CD4-positive, alpha-beta memory T cell (primary cell): ENCODE measurements at regions not wholly inside any gene's neighbourhood (a gene's known extent, or its start where the extent isn't known, plus 50 kb on each side); places are given as distances from the start of the nearest gene placed in this dataset.
"Not testable (repeated sequence)": the region's sequence is repeated elsewhere in the genome, so short reads cannot be mapped to it uniquely, and the experiment has no call there.

Experiments
- CTCF ChIA-PET: fragments of 350-600 bp; sonication (Branson Sonifier 250); formaldehyde crosslinking; loops from one replicate; lab custom pipeline; 2021; ENCODE audit warnings: inconsistent platforms; ENCODE audit not compliant: partially characterized antibody; lab: Charles Lee
- POLR2A ChIA-PET: fragments of 350-600 bp; sonication (Branson Sonifier 250); formaldehyde crosslinking; loops from one replicate; lab custom pipeline; 2021; ENCODE audit not compliant: partially characterized antibody; lab: Charles Lee
- DNase-seq, 5 donors: peaks; one replicate each; pipeline versions ENCODE4 v3.0.0 to v3.0.0-alpha.2; 2020 to 2022; ENCODE audit warnings: mixed read lengths in 1 of 5
- H3K27ac ChIP-seq: one replicate; pipeline ENCODE4 v1.7.0; 2013; ENCODE audit warnings: low read depth, low read length
- H3K27me3 ChIP-seq: 2 replicates; pipeline ENCODE4 v1.7.0; 2013; ENCODE audit warnings: mild to moderate bottlenecking, low read length, moderate library complexity; ENCODE audit not compliant: insufficient read depth
- H3K36me3 ChIP-seq: 2 replicates; pipeline ENCODE4 v1.7.0; 2013; ENCODE audit warnings: mild to moderate bottlenecking, low read length, moderate library complexity; ENCODE audit not compliant: insufficient read depth
- H3K4me1 ChIP-seq: 2 replicates; pipeline ENCODE4 v1.7.0; 2013; ENCODE audit warnings: mild to moderate bottlenecking, low read length, moderate library complexity; ENCODE audit not compliant: insufficient read depth
- H3K4me3 ChIP-seq, 2 donors: one replicate each; pipeline ENCODE4 v1.7.0; 2013; ENCODE audit warnings: low read length in 2 of 2, mild to moderate bottlenecking in 1 of 2
- H3K9me3 ChIP-seq, 2 donors: one replicate each; pipeline ENCODE4 v1.7.0; 2013; ENCODE audit warnings: low read length in 2 of 2, control low read depth in 1 of 2; ENCODE audit not compliant: control insufficient read depth in 1 of 2
- H3K27ac Mint-ChIP-seq, 7 donors: one replicate each; pipeline ENCODE4 v1.8.0; 2020 to 2021; ENCODE audit warnings: mixed read lengths in 7 of 7, mild to moderate bottlenecking in 6 of 7, inconsistent platforms in 3 of 7, moderate library complexity in 3 of 7
- H3K27me3 Mint-ChIP-seq, 2 donors: one replicate each; pipeline ENCODE4 v1.8.0; 2020 to 2021; ENCODE audit warnings: mixed read lengths in 2 of 2
- H3K36me3 Mint-ChIP-seq, 2 donors: one replicate each; pipeline ENCODE4 v1.8.0; 2020 to 2021; ENCODE audit warnings: mixed read lengths in 2 of 2, inconsistent platforms in 1 of 2, mild to moderate bottlenecking in 1 of 2
- H3K4me1 Mint-ChIP-seq, 4 donors: one replicate each; pipeline ENCODE4 v1.8.0; 2020 to 2021; ENCODE audit warnings: mixed read lengths in 4 of 4, mild to moderate bottlenecking in 1 of 4
- H3K4me3 Mint-ChIP-seq, 8 donors: one replicate each; pipeline ENCODE4 v1.8.0; 2020 to 2021; ENCODE audit warnings: mixed read lengths in 8 of 8, mild to moderate bottlenecking in 7 of 8, moderate library complexity in 6 of 8, inconsistent platforms in 3 of 8
- H3K9me3 Mint-ChIP-seq, 8 donors: one replicate each; pipeline ENCODE4 v1.8.0; 2020 to 2021; ENCODE audit warnings: mixed read lengths in 8 of 8, mild to moderate bottlenecking in 5 of 8, inconsistent platforms in 3 of 8, moderate library complexity in 1 of 8
- intact Hi-C: fragments of 100-400 bp; cut with micrococcal nuclease; formaldehyde crosslinking; loops from one replicate; pipeline ENCODE4 v1.15.1; 2023

- H3K9me3 ChIP-seq, H3K4me3 Mint-ChIP-seq, intact Hi-C loops, H3K9me3 Mint-ChIP-seq, H3K4me3 ChIP-seq, H3K27me3 Mint-ChIP-seq, CTCF ChIA-PET, H3K27ac ChIP-seq, H3K4me1 Mint-ChIP-seq, DNase-seq, H3K4me1 ChIP-seq, H3K36me3 Mint-ChIP-seq, H3K27me3 ChIP-seq, H3K36me3 ChIP-seq, POLR2A ChIA-PET, H3K27ac Mint-ChIP-seq: not testable (repeated sequence)
These were observed 471.4 kb downstream of the SIPA1L2 start for GRCh38 chr1:232158558-232158957.

GRCh38 chr1:232156070-232156469, 473.9 kb downstream of the SIPA1L2 start:
- CTCF ChIA-PET, H3K36me3 Mint-ChIP-seq, DNase-seq, H3K4me1 Mint-ChIP-seq, H3K27me3 Mint-ChIP-seq, H3K27me3 ChIP-seq, H3K9me3 Mint-ChIP-seq, H3K9me3 ChIP-seq, H3K4me3 Mint-ChIP-seq, POLR2A ChIA-PET, H3K36me3 ChIP-seq, H3K4me3 ChIP-seq, H3K4me1 ChIP-seq, intact Hi-C loops, H3K27ac ChIP-seq: not testable (repeated sequence)
- peak overlapping the region in 1 of 7 donors; percentile 7 for H3K27ac Mint-ChIP-seq

- ChIA-PET POLR2A (no interaction called here), CTCF (no interaction called here)
- H3K27me3 ChIP-seq, result no peaks in the 10 kb centered on the region
- Mint-ChIP-seq H3K36me3 (no peaks in the 10 kb centered on the region), H3K9me3 (peaks cover 0 to 8% (median 2%) of the 10 kb centered on the region in 8 donors), H3K27ac (no peak overlapping the region), H3K27me3 (peaks cover 3 to 5% of the 10 kb centered on the region in 2 donors), H3K4me3 (no peak overlapping the region), H3K4me1 (no peaks in the 10 kb centered on the region)
- H3K9me3 ChIP-seq, result no peaks in the 10 kb centered on the region
- H3K36me3 ChIP-seq, result no peaks in the 10 kb centered on the region
- no peaks in the 10 kb centered on the region for H3K4me1 ChIP-seq
- no peak for DNase-seq
- no peak overlapping the region for H3K27ac ChIP-seq
- intact Hi-C loops, result no loop called here
- no peak overlapping the region for H3K4me3 ChIP-seq
These were observed 476.3 kb downstream of the SIPA1L2 start for GRCh38 chr1:232153652-232154051.

GRCh38 chr1:232150770-232151548, 479.0 kb downstream of the SIPA1L2 start:
- ChIA-PET POLR2A (no interaction called here), CTCF (interaction anchor here (0.6 kb wide), 1 partner anchor 794 kb away, joined by 3 read pairs; no protein-coding TSS in a partner anchor)
- DNase-seq, result no peak
- no peaks in the 10 kb centered on the region for H3K4me1 ChIP-seq
- no peaks in the 10 kb centered on the region for H3K4me1 Mint-ChIP-seq
- no peaks in the 10 kb centered on the region for H3K9me3 ChIP-seq
- peaks cover 0 to 4% (median 0%) of the 10 kb centered on the region in 8 donors for H3K9me3 Mint-ChIP-seq
- H3K36me3 Mint-ChIP-seq, result no peaks in the 10 kb centered on the region
- intact Hi-C loops, result no loop called here
- H3K27ac Mint-ChIP-seq, result no peak overlapping the region
- H3K27me3 Mint-ChIP-seq, result peaks cover 5 to 6% of the 10 kb centered on the region in 2 donors
- H3K4me3 Mint-ChIP-seq, result no peak overlapping the region
- H3K4me3 ChIP-seq, result no peak overlapping the region
- H3K36me3 ChIP-seq, result no peaks in the 10 kb centered on the region
- no peak overlapping the region for H3K27ac ChIP-seq
- no peaks in the 10 kb centered on the region for H3K27me3 ChIP-seq

- Mint-ChIP-seq H3K27me3 (peaks cover 5% of the 10 kb centered on the region in 2 donors), H3K9me3 (no peaks in the 10 kb centered on the region), H3K4me3 (no peak overlapping the region), H3K27ac (no peak overlapping the region), H3K36me3 (no peaks in the 10 kb centered on the region), H3K4me1 (no peaks in the 10 kb centered on the region)
- Histone ChIP-seq H3K27ac (no peak overlapping the region), H3K4me3 (no peak overlapping the region), H3K36me3 (no peaks in the 10 kb centered on the region), H3K4me1 (no peaks in the 10 kb centered on the region), H3K9me3 (no peaks in the 10 kb centered on the region), H3K27me3 (no peaks in the 10 kb centered on the region)
- DNase-seq, result no peak
- intact Hi-C loops, result no loop called here
- CTCF ChIA-PET, result no interaction called here
- POLR2A ChIA-PET, result no interaction called here
These were observed 480.4 kb downstream of the SIPA1L2 start for GRCh38 chr1:232149287-232150201.

GRCh38 chr1:232147215-232147614, 482.7 kb downstream of the SIPA1L2 start:
- Mint-ChIP-seq H3K27ac (no peak overlapping the region), H3K27me3 (peaks cover 2 to 3% of the 10 kb centered on the region in 2 donors), H3K9me3 (no peaks in the 10 kb centered on the region), H3K36me3 (no peaks in the 10 kb centered on the region), H3K4me3 (no peak overlapping the region), H3K4me1 (no peaks in the 10 kb centered on the region)
- ChIA-PET CTCF (no interaction called here), POLR2A (no interaction called here)
- Histone ChIP-seq H3K36me3 (no peaks in the 10 kb centered on the region), H3K27me3 (no peaks in the 10 kb centered on the region), H3K4me3 (no peak overlapping the region), H3K4me1 (no peaks in the 10 kb centered on the region), H3K27ac (no peak overlapping the region), H3K9me3 (no peaks in the 10 kb centered on the region)
- no peak for DNase-seq
- intact Hi-C loops, result no loop called here

GRCh38 chr1:232146514-232146913, 483.4 kb downstream of the SIPA1L2 start:
- intact Hi-C loops, result no loop called here
- Histone ChIP-seq H3K4me3 (no peak overlapping the region), H3K27ac (no peak overlapping the region), H3K36me3 (no peaks in the 10 kb centered on the region), H3K27me3 (no peaks in the 10 kb centered on the region), H3K9me3 (no peaks in the 10 kb centered on the region), H3K4me1 (no peaks in the 10 kb centered on the region)
- ChIA-PET CTCF (no interaction called here), POLR2A (no interaction called here)
- Mint-ChIP-seq H3K36me3 (no peaks in the 10 kb centered on the region), H3K27ac (no peak overlapping the region), H3K27me3 (peaks cover 2 to 3% of the 10 kb centered on the region in 2 donors), H3K4me1 (no peaks in the 10 kb centered on the region), H3K9me3 (no peaks in the 10 kb centered on the region), H3K4me3 (no peak overlapping the region)
- no peak for DNase-seq
